ENCODE measurements at regions not wholly inside any gene's neighbourhood (a gene's known extent, or its start where the extent isn't known, plus 50 kb on each side); places are given as distances from the start of the nearest gene placed in this dataset.

DNA sequence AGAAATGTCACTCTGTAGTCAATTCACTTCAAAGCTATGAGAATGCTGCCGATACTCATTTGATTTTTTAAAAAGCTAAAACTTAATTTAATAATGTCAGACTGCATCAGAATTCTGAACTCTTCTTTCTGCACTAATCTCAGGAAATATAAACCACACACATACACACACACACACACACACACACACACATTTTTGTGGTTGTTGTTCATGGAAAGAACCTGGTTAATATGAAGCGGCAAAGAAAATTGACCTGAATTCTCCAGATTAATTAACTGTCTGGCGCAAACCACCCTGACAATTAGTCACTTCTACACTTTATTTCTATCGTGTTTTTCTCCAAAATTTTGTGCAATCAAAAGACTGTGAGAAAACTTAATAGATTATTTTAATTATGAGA, 740.5 kb downstream of the TLE1 start:
- H3K27me3 ChIP-seq: no peaks in the 10 kb centered on the region
- in situ Hi-C loops (cut with MboI; ENCODE audit: low pct_ligation_motif_present in 1 of 4, low pct_unique_long_range_greater_than_20kb in 1 of 4, low sequenced_read_pairs in 3 of 4) (no loop called here), intact Hi-C loops (cut with DNase I; ENCODE audit: low total_unique reads) (no loop called here)
- no peak overlapping the region for H3K4me3 ChIP-seq
- no peak overlapping the region for H3K27ac ChIP-seq
- no peaks in the 10 kb centered on the region for H3K9me3 ChIP-seq
- no peak for TF ChIP-seq EP300 (IDR thresholded peaks at IDR 0.05; ENCODE audit: low read depth)
- no peak for TF ChIP-seq POLR2AphosphoS5 (IDR thresholded peaks at IDR 0.05)
- TF ChIP-seq POLR2A (IDR thresholded peaks at IDR 0.05): no peak
- TF ChIP-seq, protein P1, sequence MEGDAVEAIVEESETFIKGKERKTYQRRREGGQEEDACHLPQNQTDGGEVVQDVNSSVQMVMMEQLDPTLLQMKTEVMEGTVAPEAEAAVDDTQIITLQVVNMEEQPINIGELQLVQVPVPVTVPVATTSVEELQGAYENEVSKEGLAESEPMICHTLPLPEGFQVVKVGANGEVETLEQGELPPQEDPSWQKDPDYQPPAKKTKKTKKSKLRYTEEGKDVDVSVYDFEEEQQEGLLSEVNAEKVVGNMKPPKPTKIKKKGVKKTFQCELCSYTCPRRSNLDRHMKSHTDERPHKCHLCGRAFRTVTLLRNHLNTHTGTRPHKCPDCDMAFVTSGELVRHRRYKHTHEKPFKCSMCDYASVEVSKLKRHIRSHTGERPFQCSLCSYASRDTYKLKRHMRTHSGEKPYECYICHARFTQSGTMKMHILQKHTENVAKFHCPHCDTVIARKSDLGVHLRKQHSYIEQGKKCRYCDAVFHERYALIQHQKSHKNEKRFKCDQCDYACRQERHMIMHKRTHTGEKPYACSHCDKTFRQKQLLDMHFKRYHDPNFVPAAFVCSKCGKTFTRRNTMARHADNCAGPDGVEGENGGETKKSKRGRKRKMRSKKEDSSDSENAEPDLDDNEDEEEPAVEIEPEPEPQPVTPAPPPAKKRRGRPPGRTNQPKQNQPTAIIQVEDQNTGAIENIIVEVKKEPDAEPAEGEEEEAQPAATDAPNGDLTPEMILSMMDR (IDR thresholded peaks at IDR 0.05): no peak
- H3K36me3 ChIP-seq: no peaks in the 10 kb centered on the region
- H3K4me1 ChIP-seq: no peaks in the 10 kb centered on the region
- DNase-seq: no peak
- WGBS, 2 donors (ENCODE audit: low coverage in 1 of 2): 93 to 97% methylated on average over 4 of the region's 4 CpGs

DNA sequence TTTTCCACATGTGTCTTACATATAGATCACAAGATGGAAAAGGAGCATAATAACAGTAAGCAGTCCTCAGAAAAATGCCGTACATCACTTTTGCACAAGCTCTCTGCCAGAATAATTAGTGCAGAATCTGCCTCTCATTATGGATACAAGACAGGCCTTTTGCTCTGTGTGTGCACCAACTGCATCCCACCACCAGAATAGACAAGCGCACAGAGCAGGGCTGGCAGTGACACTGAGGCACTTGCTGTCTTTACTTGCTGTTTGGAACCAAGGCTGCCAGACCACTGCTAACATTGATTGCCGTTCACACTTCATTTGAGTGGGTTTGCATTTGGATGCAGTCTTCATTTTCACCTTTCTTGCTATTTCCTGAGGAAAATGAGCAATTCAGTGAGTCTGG, 741.3 kb downstream of the TLE1 start:
- Histone ChIP-seq H3K4me1 (no peaks in the 10 kb centered on the region), H3K27ac (no peak overlapping the region), H3K36me3 (no peaks in the 10 kb centered on the region), H3K27me3 (no peaks in the 10 kb centered on the region), H3K9me3 (no peaks in the 10 kb centered on the region), H3K4me3 (no peak overlapping the region)
- 57 to 81% methylated on average over 1 to 3 of the region's 3 CpGs for WGBS, 2 donors (ENCODE audit: low coverage in 1 of 2)
- TF ChIP-seq, protein P1 (IDR thresholded peaks at IDR 0.05): no peak
- no peak for TF ChIP-seq POLR2AphosphoS5 (IDR thresholded peaks at IDR 0.05)
- no peak for TF ChIP-seq POLR2A (IDR thresholded peaks at IDR 0.05)
- no peak for TF ChIP-seq EP300 (IDR thresholded peaks at IDR 0.05; ENCODE audit: low read depth)
- in situ Hi-C loops (cut with MboI; ENCODE audit: low pct_ligation_motif_present in 1 of 4, low pct_unique_long_range_greater_than_20kb in 1 of 4, low sequenced_read_pairs in 3 of 4) (no loop called here), intact Hi-C loops (cut with DNase I; ENCODE audit: low total_unique reads) (no loop called here)
- DNase-seq: no peak

DNA sequence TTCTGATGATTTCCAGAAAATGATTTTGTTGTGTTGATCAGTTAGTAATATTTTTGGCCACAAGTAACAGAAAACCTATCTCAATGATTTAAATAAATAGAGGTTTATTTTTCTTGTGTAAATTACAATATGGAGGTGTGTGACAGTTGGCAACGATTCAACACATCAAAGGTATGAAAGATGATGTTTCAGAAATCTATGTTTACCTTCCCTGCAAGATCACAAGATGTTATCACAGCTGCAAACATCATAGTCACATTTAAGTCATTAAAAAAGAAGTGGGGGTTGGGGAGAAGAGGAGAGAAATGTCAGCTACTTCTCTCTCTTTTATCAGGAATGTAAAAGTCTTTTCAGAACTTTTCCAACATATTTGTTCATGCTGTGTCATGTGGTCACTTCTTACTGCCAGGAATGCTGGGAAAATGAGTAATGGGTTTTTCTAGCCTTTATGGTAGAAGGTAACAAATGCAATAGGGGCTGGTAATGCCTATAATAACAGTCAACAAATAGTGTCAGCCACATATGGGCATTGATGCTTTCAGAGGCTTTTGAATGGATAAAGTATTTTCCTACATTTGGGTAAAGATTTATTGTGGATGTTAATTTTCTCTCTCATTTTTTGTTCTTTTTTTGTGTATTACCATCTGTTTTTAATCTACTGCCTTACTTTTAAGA, 742.7 kb downstream of the TLE1 start:
- H3K27ac ChIP-seq: no peak overlapping the region
- H3K4me1 ChIP-seq: no peaks in the 10 kb centered on the region
- no peaks in the 10 kb centered on the region for H3K9me3 ChIP-seq
- TF ChIP-seq POLR2A (IDR thresholded peaks at IDR 0.05) (no peak), POLR2AphosphoS5 (IDR thresholded peaks at IDR 0.05) (no peak), EP300 (IDR thresholded peaks at IDR 0.05; ENCODE audit: low read depth) (no peak)
- TF ChIP-seq, protein P1 (IDR thresholded peaks at IDR 0.05): no peak
- 42 to 43% methylated on average over 1 of the region's 1 CpG for WGBS, 2 donors (ENCODE audit: low coverage in 1 of 2)
- no peaks in the 10 kb centered on the region for H3K36me3 ChIP-seq
- no peaks in the 10 kb centered on the region for H3K27me3 ChIP-seq
- intact Hi-C loops (cut with DNase I; ENCODE audit: low total_unique reads): no loop called here
- no peak overlapping the region for H3K4me3 ChIP-seq
- in situ Hi-C loops (cut with MboI; ENCODE audit: low pct_ligation_motif_present in 1 of 4, low pct_unique_long_range_greater_than_20kb in 1 of 4, low sequenced_read_pairs in 3 of 4): no loop called here
- no peak for DNase-seq

DNA sequence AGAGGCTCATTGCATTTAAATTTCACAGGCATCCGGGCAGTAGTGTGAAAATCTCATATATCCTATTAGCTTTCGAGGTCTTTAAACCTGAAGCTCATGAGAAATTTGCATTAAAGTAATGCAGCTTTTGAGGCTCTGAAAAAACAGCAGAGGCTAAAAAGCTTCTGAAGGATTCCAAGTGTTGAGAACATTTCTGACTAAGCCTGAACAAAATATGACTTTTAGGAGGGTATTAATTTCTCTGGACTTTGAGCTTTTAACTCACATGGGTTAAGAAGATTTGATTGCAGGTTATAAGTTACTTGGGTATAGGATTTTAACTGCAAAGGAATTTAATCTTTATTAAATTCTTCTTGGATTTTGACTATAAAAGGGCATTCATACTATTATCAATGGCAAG, 743.9 kb downstream of the TLE1 start:
- Histone ChIP-seq H3K36me3 (no peaks in the 10 kb centered on the region), H3K4me1 (no peaks in the 10 kb centered on the region), H3K4me3 (no peak overlapping the region), H3K9me3 (no peaks in the 10 kb centered on the region), H3K27me3 (no peaks in the 10 kb centered on the region), H3K27ac (no peak overlapping the region)
- in situ Hi-C loops (cut with MboI; ENCODE audit: low pct_ligation_motif_present in 1 of 4, low pct_unique_long_range_greater_than_20kb in 1 of 4, low sequenced_read_pairs in 3 of 4): no loop called here
- no peak for DNase-seq
- TF ChIP-seq, protein P1 (IDR thresholded peaks at IDR 0.05): no peak
- TF ChIP-seq POLR2AphosphoS5 (IDR thresholded peaks at IDR 0.05): no peak
- TF ChIP-seq POLR2A (IDR thresholded peaks at IDR 0.05): no peak
- TF ChIP-seq EP300 (IDR thresholded peaks at IDR 0.05; ENCODE audit: low read depth): no peak
- intact Hi-C loops (cut with DNase I; ENCODE audit: low total_unique reads): no loop called here
- 74 to 80% methylated on average over 2 of the region's 2 CpGs for WGBS, 2 donors (ENCODE audit: low coverage in 1 of 2)

Measured in transverse colon (tissue), 4 donors.